TTC549 (cell line): ENCODE measurements at regions not wholly inside any gene's neighbourhood (a gene's known extent, or its start where the extent isn't known, plus 50 kb on each side); places are given as distances from the start of the nearest gene placed in this dataset.

Experiments used
- FAIRE-seq: peaks from 2 replicates; lab custom pipeline; 2012; peaks lifted over from hg19 to GRCh38; lab: Jason Lieb, UNC

- no peak for FAIRE-seq
These were observed 324.7 kb upstream of the JAG1 start for GRCh38 chr20:10998476-10998875.

GRCh38 chr20:11000416-11000815, 326.6 kb upstream of the JAG1 start:
- no peak for FAIRE-seq

- FAIRE-seq, result no peak
These were observed 327.5 kb upstream of the JAG1 start for GRCh38 chr20:11001302-11001701.

- no peak for FAIRE-seq
These were observed 328.2 kb upstream of the JAG1 start for GRCh38 chr20:11001764-11002540.

GRCh38 chr20:11003341-11003740, 329.5 kb upstream of the JAG1 start:
- FAIRE-seq, result no peak

GRCh38 chr20:11008444-11009033, 334.7 kb upstream of the JAG1 start:
- FAIRE-seq, result no peak

- no peak for FAIRE-seq
These were observed 337.9 kb upstream of the JAG1 start for GRCh38 chr20:11011653-11012052.

GRCh38 chr20:11012975-11013374, 339.2 kb upstream of the JAG1 start:
- FAIRE-seq, result no peak

GRCh38 chr20:11013801-11014200, 340.0 kb upstream of the JAG1 start:
- no peak for FAIRE-seq

GRCh38 chr20:11015440-11015839, 341.6 kb upstream of the JAG1 start:
- no peak for FAIRE-seq

- no peak for FAIRE-seq
These were observed 343.6 kb upstream of the JAG1 start for GRCh38 chr20:11017446-11017845.

GRCh38 chr20:11018668-11019170, 344.9 kb upstream of the JAG1 start:
- FAIRE-seq, result no peak

GRCh38 chr20:11020712-11021111, 346.9 kb upstream of the JAG1 start:
- FAIRE-seq, result no peak

GRCh38 chr20:11027224-11027623, 353.4 kb upstream of the JAG1 start:
- FAIRE-seq, result no peak

GRCh38 chr20:11030351-11030750, 356.6 kb upstream of the JAG1 start:
- no peak for FAIRE-seq

- no peak for FAIRE-seq
These were observed 357.5 kb upstream of the JAG1 start for GRCh38 chr20:11031300-11031699.

- no peak for FAIRE-seq
These were observed 358.8 kb upstream of the JAG1 start for GRCh38 chr20:11032611-11033010.

- FAIRE-seq, result no peak
These were observed 360.2 kb upstream of the JAG1 start for GRCh38 chr20:11034025-11034424.

GRCh38 chr20:11035211-11035610, 361.4 kb upstream of the JAG1 start:
- no peak for FAIRE-seq

GRCh38 chr20:11041396-11041795, 367.6 kb upstream of the JAG1 start:
- no peak for FAIRE-seq

GRCh38 chr20:11043001-11043400, 369.2 kb upstream of the JAG1 start:
- FAIRE-seq, result no peak

- FAIRE-seq, result no peak
These were observed 370.8 kb upstream of the JAG1 start for GRCh38 chr20:11044561-11044960.

GRCh38 chr20:11045412-11046175, 371.8 kb upstream of the JAG1 start:
- no peak for FAIRE-seq
